HCT116 (cell line): ENCODE measurements at regions not wholly inside any gene's neighbourhood (a gene's known extent, or its start where the extent isn't known, plus 50 kb on each side); places are given as distances from the start of the nearest gene placed in this dataset.

ENCODE experiments used
- ATAC-seq: fragments of 200-7000 bp; cut with Tn5 transposase; 2 replicates; pipeline ENCODE4 v1.9.1; 2020; ENCODE audit warnings: mild to moderate bottlenecking, moderate library complexity
- BruUV-seq: library from RNA; stranded (reverse); fragments of 400-500 nt; replicated peaks from 2 replicates; lab custom pipeline; 2021; lab: Mats Ljungman, UMichigan
- CTCF ChIA-PET: fragments of 300-600 bp; sonication (Branson Sonifier 250); formaldehyde crosslinking; loops from one replicate; lab custom pipeline; 2021; ENCODE audit warnings: antibody characterized with exemption; lab: Charles Lee
- POLR2A ChIA-PET: fragments of 300-600, 350-600 bp; sonication (Branson Sonifier 250); formaldehyde crosslinking; loops from one replicate; lab custom pipeline; 2021; ENCODE audit warnings: antibody characterized with exemption; lab: Charles Lee
- RAD21 ChIA-PET, 2 experiments: fragments of 300-600 bp; sonication (Branson Sonifier 250); formaldehyde crosslinking; loops; one replicate each; lab custom pipeline; 2023; ENCODE audit warnings: low total read pairs in 2 of 2; ENCODE audit not compliant: uncharacterized antibody in 2 of 2, unreplicated experiment in 2 of 2, low non-redundant PET in 1 of 2; lab: Charles Lee
- DNase-seq: peaks from one replicate; pipeline ENCODE4 v3.0.0-alpha.2; 2010; ENCODE audit warnings: low read depth, low spot score
- H2AFZ ChIP-seq: fragments of 200-600 bp; shearing (Covaris generic), sonication (generic); 2 replicates; pipeline ENCODE4 v1.6.1; 2017; ENCODE audit warnings: low read depth, mixed run types, mixed read lengths, antibody characterized with exemption, low read length; ENCODE audit not compliant: poor library complexity, severe bottlenecking
- H3K27ac ChIP-seq: 2 replicates; pipeline ENCODE4 v1.5.1; 2012; ENCODE audit warnings: low read depth, low read length
- H3K27me3 ChIP-seq: fragments of 200-600 bp; sonication (generic); 2 replicates; pipeline ENCODE4 v1.6.1; 2016; ENCODE audit warnings: mixed run types, low read length, mixed read lengths; ENCODE audit not compliant: insufficient read depth
- H3K36me3 ChIP-seq, 2 experiments: fragments of 200-500 bp in 1 of 2; fragments of 200-600 bp in 1 of 2; sonication (Bioruptor generic) in 1 of 2; sonication (generic) in 1 of 2; 2 replicates each; pipeline versions ENCODE4 v1.5.1 to v1.6.1; 2014 to 2016; ENCODE audit warnings: low read length in 2 of 2, inconsistent platforms in 1 of 2, mixed read lengths in 1 of 2, mixed run types in 1 of 2; ENCODE audit not compliant: insufficient read depth in 2 of 2, control insufficient read depth in 1 of 2
- H3K4me1 ChIP-seq, 2 experiments: fragments of 200-600 bp in 1 of 2; sonication (generic) in 1 of 2; 2 replicates each; pipeline versions ENCODE4 v1.5.1 to v1.6.1; 2012 to 2017; ENCODE audit warnings: low read length in 2 of 2, inconsistent platforms in 1 of 2, mild to moderate bottlenecking in 1 of 2, mixed read lengths in 1 of 2, mixed run types in 1 of 2, moderate library complexity in 1 of 2; ENCODE audit not compliant: insufficient read depth in 2 of 2, control insufficient read depth in 1 of 2
- H3K4me2 ChIP-seq: fragments of 200-600 bp; sonication (generic); 2 replicates; pipeline ENCODE4 v1.6.1; 2017; ENCODE audit warnings: mixed run types, low read length, mixed read lengths
- H3K4me3 ChIP-seq, 2 experiments: fragments of 200-600 bp in 1 of 2; sonication (generic) in 1 of 2; replicated peaks in 1 of 2; 2 replicates each; pipeline ENCODE4 v1.5.1; 2011 to 2016; ENCODE audit warnings: low read length in 2 of 2, control low read depth in 1 of 2, low read depth in 1 of 2, mild to moderate bottlenecking in 1 of 2, mixed read lengths in 1 of 2, mixed run types in 1 of 2
- H3K79me2 ChIP-seq: fragments of 200-600 bp; sonication (generic); 2 replicates; pipeline ENCODE4 v1.6.1; 2017; ENCODE audit warnings: mild to moderate bottlenecking, mixed run types, low read length, moderate library complexity, mixed read lengths; ENCODE audit not compliant: insufficient read depth
- H3K9ac ChIP-seq: fragments of 200-600 bp; sonication (generic); 2 replicates; pipeline ENCODE4 v1.6.1; 2016; ENCODE audit warnings: low read length, mixed read lengths
- H3K9me2 ChIP-seq: fragments of 200-600 bp; sonication (generic), shearing (Covaris generic); 2 replicates; pipeline ENCODE4 v1.6.1; 2017; ENCODE audit warnings: mixed run types, mild to moderate bottlenecking, moderate library complexity; ENCODE audit not compliant: insufficient read depth
- H3K9me3 ChIP-seq, 2 experiments: fragments of 200-500 bp in 1 of 2; fragments of 200-600 bp in 1 of 2; sonication (Bioruptor generic) in 1 of 2; sonication (generic) in 1 of 2; 2 replicates each; pipeline ENCODE4 v1.6.1; 2014 to 2017; ENCODE audit warnings: low read length in 2 of 2, mixed read lengths in 2 of 2, inconsistent platforms in 1 of 2, low read depth in 1 of 2, mild to moderate bottlenecking in 1 of 2, mixed run types in 1 of 2, moderate library complexity in 1 of 2; ENCODE audit not compliant: control insufficient read depth in 1 of 2, insufficient read depth in 1 of 2
- H4K20me1 ChIP-seq: fragments of 200-600 bp; sonication (generic), shearing (Covaris generic); 2 replicates; pipeline ENCODE4 v1.6.1; 2017; ENCODE audit warnings: mixed run types, mild to moderate bottlenecking, moderate library complexity; ENCODE audit not compliant: insufficient read depth
- CBX3 ChIP-seq: IDR thresholded peaks from 2 replicates; pipeline ENCODE4 v1.6.1; 2012; ENCODE audit warnings: low read depth
- CEBPB ChIP-seq: IDR thresholded peaks from 2 replicates; pipeline ENCODE4 v1.6.1; 2012; ENCODE audit warnings: low read depth
- ELF1 ChIP-seq: IDR thresholded peaks from 2 replicates; pipeline ENCODE4 v1.6.1; 2012; ENCODE audit warnings: low read depth, borderline replicate concordance
- EZH2phosphoT487 ChIP-seq: fragments of 200-600 bp; IDR thresholded peaks from 2 replicates; pipeline ENCODE4 v1.6.1; 2018; ENCODE audit warnings: antibody characterized with exemption, borderline replicate concordance
- POLR2A ChIP-seq: IDR thresholded peaks from 2 replicates; pipeline ENCODE4 v1.7.0; 2011; ENCODE audit warnings: borderline replicate concordance; ENCODE audit not compliant: insufficient read depth, insufficient read length; ENCODE audit errors: extremely low read depth
- POLR2AphosphoS5 ChIP-seq: IDR thresholded peaks from 2 replicates; pipeline ENCODE4 v1.6.1; 2011; ENCODE audit warnings: mild to moderate bottlenecking, low read depth, low read length, moderate library complexity
- RAD21 ChIP-seq: IDR thresholded peaks from 2 replicates; pipeline ENCODE4 v1.6.1; 2012; ENCODE audit warnings: low read depth, mild to moderate bottlenecking
- SRF ChIP-seq: IDR thresholded peaks from 2 replicates; pipeline ENCODE4 v1.6.1; 2012; ENCODE audit warnings: low read depth
- YY1 ChIP-seq: IDR thresholded peaks from 2 replicates; pipeline ENCODE4 v1.6.1; 2011; ENCODE audit warnings: low read length, low read depth, moderate library complexity, mild to moderate bottlenecking; ENCODE audit not compliant: insufficient replicate concordance; ENCODE audit errors: extremely low read depth
- ZBTB33 ChIP-seq: IDR thresholded peaks from 2 replicates; pipeline ENCODE4 v1.6.1; 2011; ENCODE audit warnings: mild to moderate bottlenecking, low read length, moderate library complexity; ENCODE audit not compliant: insufficient replicate concordance; ENCODE audit errors: extremely low read depth
- ZFX ChIP-seq: fragments of 450-650 bp; IDR thresholded peaks from 2 replicates; pipeline ENCODE4 v1.6.1; 2017
- intact Hi-C: fragments of 100-400 bp; cut with micrococcal nuclease; formaldehyde crosslinking; loops from 2 replicates; pipeline ENCODE4 v1.10.0; 2022

- no peak overlapping the region for H3K4me2 ChIP-seq
- intact Hi-C loops: no loop called here
- peak overlapping the region; percentile 28 for H2AFZ ChIP-seq
- H4K20me1 ChIP-seq: no peaks in the 10 kb centered on the region
- CTCF ChIA-PET: interaction anchor here (0.8 to 3.0 kb wide), 2 partner anchors 11 to 1810 kb away, joined by 3 to 9 read pairs; no protein-coding TSS in a partner anchor
- TF ChIP-seq RAD21 (no peak), YY1 (no peak), SRF (peak; percentile 60; the same call in 1 of the 2 replicates), ELF1 (no peak), ZFX (no peak)
- no peak overlapping the region for H3K9ac ChIP-seq
- no peak overlapping the region for H3K27ac ChIP-seq
- H3K4me1 ChIP-seq: peaks cover 0 to 6% of the 10 kb centered on the region in 2 experiments; a peak in 2 of 4 replicates
- POLR2A ChIA-PET: no interaction called here
- H3K27me3 ChIP-seq: no peaks in the 10 kb centered on the region
- no TSS peak for BruUV-seq
- no peaks in the 10 kb centered on the region for H3K9me3 ChIP-seq
- no peaks in the 10 kb centered on the region for H3K79me2 ChIP-seq
- H3K36me3 ChIP-seq: no peaks in the 10 kb centered on the region
- H3K4me3 ChIP-seq: no peak overlapping the region
- ATAC-seq (no peak), DNase-seq (no peak)
- no peaks in the 10 kb centered on the region for H3K9me2 ChIP-seq
- RAD21 ChIA-PET: no interaction called here
Observed at GRCh38 chr2:157182834-157183396, 74.6 kb upstream of the GALNT5 start.

GRCh38 chr2:157184161-157184895 is 73.2 kb upstream of the GALNT5 start:
- Histone ChIP-seq H2AFZ (no peak overlapping the region), H3K36me3 (no peaks in the 10 kb centered on the region), H3K4me2 (no peak overlapping the region), H3K9ac (no peak overlapping the region), H3K79me2 (no peaks in the 10 kb centered on the region), H3K27ac (no peak overlapping the region), H4K20me1 (no peaks in the 10 kb centered on the region), H3K4me3 (no peak overlapping the region)
- intact Hi-C loops: no loop called here
- ChIA-PET CTCF (interaction anchor here (0.8 to 1.2 kb wide), 3 partner anchors 10 to 1807 kb away, joined by 3 to 4 read pairs (median 3); no protein-coding TSS in a partner anchor), POLR2A (no interaction called here)
- no TSS peak for BruUV-seq
- no peak for TF ChIP-seq SRF
- no peak for TF ChIP-seq POLR2A
- TF ChIP-seq RAD21: no peak
- no peak for TF ChIP-seq CEBPB
- TF ChIP-seq EZH2phosphoT487: no peak
- TF ChIP-seq ZBTB33: no peak
- TF ChIP-seq CBX3: no peak
- TF ChIP-seq POLR2AphosphoS5: no peak
- TF ChIP-seq, all 23 proteins: peak for 0
- H3K9me3 ChIP-seq: no peaks in the 10 kb centered on the region
- DNase-seq (no peak), ATAC-seq (no peak)
- peaks cover 0 to 6% of the 10 kb centered on the region in 2 experiments; a peak in 2 of 4 replicates for H3K4me1 ChIP-seq
- no peaks in the 10 kb centered on the region for H3K27me3 ChIP-seq
- H3K9me2 ChIP-seq: no peaks in the 10 kb centered on the region
- RAD21 ChIA-PET: interaction anchor here (0.6 to 0.7 kb wide), 2 partner anchors 127 to 510 kb away, joined by 3 read pairs; no protein-coding TSS in a partner anchor
